ENCODE measurements at regions not wholly inside any gene's neighbourhood (a gene's known extent, or its start where the extent isn't known, plus 50 kb on each side); places are given as distances from the start of the nearest gene placed in this dataset.

- Histone ChIP-seq H3K27ac (ENCODE audit: low read depth in 1 of 2, low read length in 2 of 2) (no peak overlapping the region), H3K9me3 (ENCODE audit: control insufficient read depth in 1 of 2, insufficient read depth in 1 of 2, low read length in 2 of 2) (no peaks in the 10 kb centered on the region), H3K4me3 (ENCODE audit: low read length) (no peak overlapping the region), H3K4me1 (ENCODE audit: insufficient read depth, low read length) (no peaks in the 10 kb centered on the region), H3K36me3 (ENCODE audit: insufficient read depth, low read length) (no peaks in the 10 kb centered on the region), H3K27me3 (ENCODE audit: control insufficient read depth in 1 of 2, insufficient read depth in 2 of 2, low read length in 2 of 2) (peaks cover 0 to 11% of the 10 kb centered on the region in 2 experiments)
- Mint-ChIP-seq H3K4me3 (no peak overlapping the region), H3K4me1 (ENCODE audit: low read depth) (no peaks in the 10 kb centered on the region), H3K27me3 (peaks cover 37% of the 10 kb centered on the region), H3K9me3 (no peaks in the 10 kb centered on the region), H3K27ac (no peak overlapping the region), H3K36me3 (ENCODE audit: low read depth) (no peaks in the 10 kb centered on the region)
- POLR2A ChIA-PET = no interaction called here
- ATAC-seq (ENCODE audit: poor library complexity) (no peak), DNase-seq (no peak)
- CTCF ChIA-PET = no interaction called here
- no peak for TF ChIP-seq CTCF (IDR thresholded peaks at IDR 0.05)
- intact Hi-C loops (cut with DNase I, micrococcal nuclease) = no loop called here
Observed at GRCh38 chr17:55622547-55622946, 100.1 kb downstream of the TMEM100 start.

- CTCF ChIA-PET = no interaction called here
- H3K4me3 Mint-ChIP-seq = no peak overlapping the region
Observed at GRCh38 chr17:55620945-55621344, 101.7 kb downstream of the TMEM100 start.

GRCh38 chr17:55620023-55620422 lies 102.6 kb downstream of the TMEM100 start:
- no peak overlapping the region for H3K4me3 Mint-ChIP-seq
- no peak for TF ChIP-seq CTCF (IDR thresholded peaks at IDR 0.05)
- H3K27ac Mint-ChIP-seq = no peak overlapping the region
- DNase-seq = no peak
- Histone ChIP-seq H3K27me3 (ENCODE audit: control insufficient read depth in 1 of 2, insufficient read depth in 2 of 2, low read length in 2 of 2) (peaks cover 0 to 11% of the 10 kb centered on the region in 2 experiments), H3K4me1 (ENCODE audit: insufficient read depth, low read length) (no peaks in the 10 kb centered on the region), H3K27ac (ENCODE audit: low read depth in 1 of 2, low read length in 2 of 2) (no peak overlapping the region), H3K36me3 (ENCODE audit: insufficient read depth, low read length) (no peaks in the 10 kb centered on the region), H3K9me3 (ENCODE audit: control insufficient read depth in 1 of 2, insufficient read depth in 1 of 2, low read length in 2 of 2) (no peaks in the 10 kb centered on the region), H3K4me3 (ENCODE audit: low read length) (no peak overlapping the region)
- no peaks in the 10 kb centered on the region for H3K36me3 Mint-ChIP-seq (ENCODE audit: low read depth)
- intact Hi-C loops (cut with DNase I, micrococcal nuclease) = no loop called here
- H3K9me3 Mint-ChIP-seq = no peaks in the 10 kb centered on the region
- ATAC-seq (ENCODE audit: poor library complexity) = no peak
- CTCF ChIA-PET = no interaction called here
- POLR2A ChIA-PET = no interaction called here
- no peaks in the 10 kb centered on the region for H3K4me1 Mint-ChIP-seq (ENCODE audit: low read depth)
- H3K27me3 Mint-ChIP-seq = peaks cover 37% of the 10 kb centered on the region

More at GRCh38 chr17:55620945-55621344, 101.7 kb downstream of the TMEM100 start:
- no peaks in the 10 kb centered on the region for H3K4me1 ChIP-seq (ENCODE audit: insufficient read depth, low read length)
- H3K36me3 ChIP-seq (ENCODE audit: insufficient read depth, low read length) = no peaks in the 10 kb centered on the region
- no peak overlapping the region for H3K27ac Mint-ChIP-seq
- no peak for ATAC-seq (ENCODE audit: poor library complexity)
- POLR2A ChIA-PET = no interaction called here
- H3K36me3 Mint-ChIP-seq (ENCODE audit: low read depth) = no peaks in the 10 kb centered on the region
- no peak for DNase-seq
- H3K27me3 Mint-ChIP-seq = peaks cover 37% of the 10 kb centered on the region
- peaks cover 0 to 11% of the 10 kb centered on the region in 2 experiments for H3K27me3 ChIP-seq (ENCODE audit: control insufficient read depth in 1 of 2, insufficient read depth in 2 of 2, low read length in 2 of 2)
- intact Hi-C loops (cut with DNase I, micrococcal nuclease) = no loop called here
- H3K4me3 ChIP-seq (ENCODE audit: low read length) = no peak overlapping the region
- H3K9me3 Mint-ChIP-seq = no peaks in the 10 kb centered on the region
- TF ChIP-seq CTCF (IDR thresholded peaks at IDR 0.05) = no peak
- no peaks in the 10 kb centered on the region for H3K4me1 Mint-ChIP-seq (ENCODE audit: low read depth)
- H3K9me3 ChIP-seq (ENCODE audit: control insufficient read depth in 1 of 2, insufficient read depth in 1 of 2, low read length in 2 of 2) = no peaks in the 10 kb centered on the region
- H3K27ac ChIP-seq (ENCODE audit: low read depth in 1 of 2, low read length in 2 of 2) = no peak overlapping the region
